Loucy (cell line): ENCODE measurements at regions not wholly inside any gene's neighbourhood (a gene's known extent, or its start where the extent isn't known, plus 50 kb on each side); places are given as distances from the start of the nearest gene placed in this dataset.

Experiments
- H2AFZ ChIP-seq: fragments of 200-600 bp; sonication (generic); 2 replicates; pipeline ENCODE4 v1.6.0; 2016; ENCODE audit warnings: antibody characterized with exemption, mild to moderate bottlenecking, low read length, moderate library complexity
- H3F3A ChIP-seq: fragments of 200-600 bp; 2 replicates; pipeline ENCODE4 v1.6.0; 2016; ENCODE audit warnings: antibody characterized with exemption, low read depth, mild to moderate bottlenecking
- H3K27me3 ChIP-seq: fragments of 200-600 bp; sonication (generic); 2 replicates; pipeline ENCODE4 v1.6.1; 2014; ENCODE audit warnings: low read length, mild to moderate bottlenecking; ENCODE audit not compliant: insufficient read depth, poor library complexity, severe bottlenecking
- H3K36me3 ChIP-seq: fragments of 200-600 bp; sonication (generic); 2 replicates; pipeline ENCODE4 v1.6.1; 2016; ENCODE audit warnings: low read length; ENCODE audit not compliant: insufficient read depth
- H3K4me1 ChIP-seq: fragments of 200-600 bp; sonication (generic); 2 replicates; pipeline ENCODE4 v1.5.1; 2014; ENCODE audit warnings: low read length, mild to moderate bottlenecking; ENCODE audit not compliant: insufficient read depth, poor library complexity, severe bottlenecking
- H3K4me2 ChIP-seq: fragments of 200-600 bp; sonication (generic); 2 replicates; pipeline ENCODE4 v1.6.0; 2014; ENCODE audit warnings: antibody characterized with exemption, low read length, low read depth, mild to moderate bottlenecking; ENCODE audit not compliant: poor library complexity, severe bottlenecking
- H3K4me3 ChIP-seq: fragments of 200-600 bp; sonication (generic); 2 replicates; pipeline ENCODE4 v1.5.1; 2014; ENCODE audit warnings: low read length, mild to moderate bottlenecking, mixed read lengths; ENCODE audit not compliant: poor library complexity, severe bottlenecking
- H3K79me2 ChIP-seq: fragments of 200-600 bp; sonication (generic); 2 replicates; pipeline ENCODE4 v1.6.1; 2014; ENCODE audit warnings: low read length; ENCODE audit not compliant: insufficient read depth
- H3K9ac ChIP-seq: fragments of 200-600 bp; sonication (generic); 2 replicates; pipeline ENCODE4 v1.6.0; 2014; ENCODE audit warnings: mild to moderate bottlenecking, low read depth, low read length, moderate library complexity; ENCODE audit not compliant: poor library complexity, severe bottlenecking
- H3K9me2 ChIP-seq: fragments of 200-600 bp; sonication (generic); replicated peaks from 2 replicates; pipeline ENCODE4 v1.6.1; 2016; ENCODE audit warnings: low read depth, low read length, mixed read lengths
- H3K9me3 ChIP-seq: fragments of 200-600 bp; sonication (generic); 2 replicates; pipeline ENCODE4 v1.6.1; 2014; ENCODE audit warnings: mild to moderate bottlenecking, antibody characterized with exemption, low read length, low read depth; ENCODE audit not compliant: insufficient read depth
- H4K20me1 ChIP-seq: fragments of 200-600 bp; sonication (generic); 2 replicates; pipeline ENCODE4 v1.6.0; 2014; ENCODE audit warnings: antibody characterized with exemption, low read length, mild to moderate bottlenecking; ENCODE audit not compliant: insufficient read depth, poor library complexity, severe bottlenecking
- CTCF ChIP-seq: fragments of 200-600 bp; sonication (generic); conservative IDR thresholded peaks from 2 replicates; pipeline ENCODE4 v1.5.1; 2014; ENCODE audit warnings: mild to moderate bottlenecking, antibody characterized with exemption, low read length
- EZH2phosphoT487 ChIP-seq: fragments of 200-600 bp; IDR thresholded peaks from 2 replicates; pipeline ENCODE4 v1.6.1; 2018; ENCODE audit warnings: antibody characterized with exemption, mild to moderate bottlenecking, moderate library complexity, borderline replicate concordance

- Histone ChIP-seq H3K4me2 (no peak overlapping the region), H2AFZ (no peak overlapping the region), H3K4me3 (no peak overlapping the region), H3K4me1 (no peaks in the 10 kb centered on the region), H3K9me2 (no peaks in the 10 kb centered on the region), H3K79me2 (no peaks in the 10 kb centered on the region), H3K27me3 (no peaks in the 10 kb centered on the region), H3K9me3 (no peaks in the 10 kb centered on the region), H3F3A (no peaks in the 10 kb centered on the region), H4K20me1 (no peaks in the 10 kb centered on the region), H3K9ac (no peak overlapping the region), H3K36me3 (no peaks in the 10 kb centered on the region)
- no peak for TF ChIP-seq EZH2phosphoT487
Measured at GRCh38 chr7:115085421-115085820, 163.5 kb downstream of the MDFIC start.

GRCh38 chr7:115083935-115084334 lies 162.0 kb downstream of the MDFIC start:
- Histone ChIP-seq H3K9ac (no peak overlapping the region), H3K4me1 (no peaks in the 10 kb centered on the region), H3K9me3 (no peaks in the 10 kb centered on the region), H3K9me2 (no peaks in the 10 kb centered on the region), H3F3A (no peaks in the 10 kb centered on the region), H3K79me2 (no peaks in the 10 kb centered on the region), H2AFZ (no peak overlapping the region), H3K4me3 (no peak overlapping the region), H3K36me3 (no peaks in the 10 kb centered on the region), H3K27me3 (no peaks in the 10 kb centered on the region), H3K4me2 (no peak overlapping the region), H4K20me1 (no peaks in the 10 kb centered on the region)
- TF ChIP-seq EZH2phosphoT487: no peak
- TF ChIP-seq CTCF: no peak

- Histone ChIP-seq H3K9me2 (no peaks in the 10 kb centered on the region), H3K27me3 (no peaks in the 10 kb centered on the region), H3K4me3 (no peak overlapping the region), H3K4me1 (no peaks in the 10 kb centered on the region), H3K9me3 (no peaks in the 10 kb centered on the region), H3K4me2 (no peak overlapping the region), H3K9ac (no peak overlapping the region), H3K36me3 (no peaks in the 10 kb centered on the region), H2AFZ (no peak overlapping the region), H3K79me2 (no peaks in the 10 kb centered on the region), H4K20me1 (no peaks in the 10 kb centered on the region), H3F3A (no peaks in the 10 kb centered on the region)
- TF ChIP-seq EZH2phosphoT487 (no peak), CTCF (no peak)
Measured at GRCh38 chr7:115081772-115082171, 159.9 kb downstream of the MDFIC start.

- Histone ChIP-seq H3K4me1 (no peaks in the 10 kb centered on the region), H3K9me3 (no peaks in the 10 kb centered on the region), H3F3A (no peaks in the 10 kb centered on the region), H4K20me1 (no peaks in the 10 kb centered on the region), H3K9me2 (no peaks in the 10 kb centered on the region), H3K4me3 (no peak overlapping the region), H3K79me2 (no peaks in the 10 kb centered on the region), H2AFZ (no peak overlapping the region), H3K36me3 (no peaks in the 10 kb centered on the region), H3K9ac (no peak overlapping the region), H3K27me3 (no peaks in the 10 kb centered on the region), H3K4me2 (no peak overlapping the region)
- TF ChIP-seq CTCF: no peak
- TF ChIP-seq EZH2phosphoT487: no peak
Measured at GRCh38 chr7:115078851-115079250, 157.0 kb downstream of the MDFIC start.
